ENCODE measurements at regions not wholly inside any gene's neighbourhood (a gene's known extent, or its start where the extent isn't known, plus 50 kb on each side); places are given as distances from the start of the nearest gene placed in this dataset.

DNA sequence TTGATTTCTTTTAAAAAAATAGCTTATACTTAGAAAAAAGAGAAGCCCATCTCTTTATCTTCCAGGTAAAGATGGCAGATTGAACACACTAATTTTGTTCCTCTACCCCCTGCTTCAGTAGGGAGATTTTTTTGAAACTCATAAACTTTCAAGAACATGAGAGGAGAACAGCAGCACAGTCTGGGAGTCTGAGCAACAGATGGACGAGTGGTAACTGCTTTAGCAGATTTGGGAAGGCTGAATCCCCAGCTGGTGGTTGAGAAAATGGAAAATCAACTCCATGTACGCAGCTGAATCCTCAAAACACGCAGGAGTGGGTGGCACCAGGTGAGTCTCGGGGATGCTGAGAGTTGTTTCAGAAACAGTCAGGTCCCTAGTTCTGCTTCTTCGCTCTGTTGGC is 114.6 kb upstream of the CTBP2 start:
- intact Hi-C loops (cut with micrococcal nuclease; ENCODE audit: unreplicated experiment), result no loop called here
- Histone ChIP-seq H3K4me1 (ENCODE audit: insufficient read depth, low read length, poor library complexity, severe bottlenecking) (no peaks in the 10 kb centered on the region), H3K36me3 (ENCODE audit: insufficient read depth, low read length, poor library complexity, severe bottlenecking) (no peaks in the 10 kb centered on the region), H3K4me3 (ENCODE audit: low read depth, low read length, poor library complexity, severe bottlenecking) (no peak overlapping the region), H3K27ac (ENCODE audit: low read depth, low read length, poor library complexity, severe bottlenecking) (no peak overlapping the region), H3K9me3 (ENCODE audit: low read depth, low read length, poor library complexity, severe bottlenecking) (no peaks in the 10 kb centered on the region), H3K27me3 (replicated peaks; ENCODE audit: insufficient read depth, low read depth, low read length, poor library complexity) (no peaks in the 10 kb centered on the region)
- ChIA-PET POLR2A (ENCODE audit: low non-redundant PET) (no interaction called here), CTCF (no interaction called here)
- BruUV-seq (replicated peaks), result no TSS peak
- no peak for DNase-seq (ENCODE audit: low spot score)
- TF ChIP-seq, protein P1, sequence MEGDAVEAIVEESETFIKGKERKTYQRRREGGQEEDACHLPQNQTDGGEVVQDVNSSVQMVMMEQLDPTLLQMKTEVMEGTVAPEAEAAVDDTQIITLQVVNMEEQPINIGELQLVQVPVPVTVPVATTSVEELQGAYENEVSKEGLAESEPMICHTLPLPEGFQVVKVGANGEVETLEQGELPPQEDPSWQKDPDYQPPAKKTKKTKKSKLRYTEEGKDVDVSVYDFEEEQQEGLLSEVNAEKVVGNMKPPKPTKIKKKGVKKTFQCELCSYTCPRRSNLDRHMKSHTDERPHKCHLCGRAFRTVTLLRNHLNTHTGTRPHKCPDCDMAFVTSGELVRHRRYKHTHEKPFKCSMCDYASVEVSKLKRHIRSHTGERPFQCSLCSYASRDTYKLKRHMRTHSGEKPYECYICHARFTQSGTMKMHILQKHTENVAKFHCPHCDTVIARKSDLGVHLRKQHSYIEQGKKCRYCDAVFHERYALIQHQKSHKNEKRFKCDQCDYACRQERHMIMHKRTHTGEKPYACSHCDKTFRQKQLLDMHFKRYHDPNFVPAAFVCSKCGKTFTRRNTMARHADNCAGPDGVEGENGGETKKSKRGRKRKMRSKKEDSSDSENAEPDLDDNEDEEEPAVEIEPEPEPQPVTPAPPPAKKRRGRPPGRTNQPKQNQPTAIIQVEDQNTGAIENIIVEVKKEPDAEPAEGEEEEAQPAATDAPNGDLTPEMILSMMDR (conservative IDR thresholded peaks at IDR 0.05; ENCODE audit: low read depth, low read length), result no peak
- TF ChIP-seq EZH2 (IDR thresholded peaks at IDR 0.05; ENCODE audit: borderline replicate concordance, low read depth, low read length, poor library complexity, severe bottlenecking), result no peak

- intact Hi-C loops (cut with micrococcal nuclease; ENCODE audit: unreplicated experiment), result no loop called here
- DNase-seq (ENCODE audit: low spot score), result no peak
- no TSS peak for BruUV-seq (replicated peaks)
- no peak overlapping the region for H3K4me3 ChIP-seq (ENCODE audit: low read depth, low read length, poor library complexity, severe bottlenecking)
- H3K36me3 ChIP-seq (ENCODE audit: insufficient read depth, low read length, poor library complexity, severe bottlenecking), result no peaks in the 10 kb centered on the region
- H3K27ac ChIP-seq (ENCODE audit: low read depth, low read length, poor library complexity, severe bottlenecking), result no peak overlapping the region
- H3K4me1 ChIP-seq (ENCODE audit: insufficient read depth, low read length, poor library complexity, severe bottlenecking), result no peaks in the 10 kb centered on the region
- no peaks in the 10 kb centered on the region for H3K9me3 ChIP-seq (ENCODE audit: low read depth, low read length, poor library complexity, severe bottlenecking)
- POLR2A ChIA-PET (ENCODE audit: low non-redundant PET), result no interaction called here
- H3K27me3 ChIP-seq (replicated peaks; ENCODE audit: insufficient read depth, low read depth, low read length, poor library complexity), result no peaks in the 10 kb centered on the region
- CTCF ChIA-PET, result no interaction called here
- no peak for TF ChIP-seq EZH2 (IDR thresholded peaks at IDR 0.05; ENCODE audit: borderline replicate concordance, low read depth, low read length, poor library complexity, severe bottlenecking)
- TF ChIP-seq, protein P1 (conservative IDR thresholded peaks at IDR 0.05; ENCODE audit: low read depth, low read length), result no peak
These were observed 112.7 kb upstream of the CTBP2 start for GRCh38 chr10:125273023-125273422.

DNA sequence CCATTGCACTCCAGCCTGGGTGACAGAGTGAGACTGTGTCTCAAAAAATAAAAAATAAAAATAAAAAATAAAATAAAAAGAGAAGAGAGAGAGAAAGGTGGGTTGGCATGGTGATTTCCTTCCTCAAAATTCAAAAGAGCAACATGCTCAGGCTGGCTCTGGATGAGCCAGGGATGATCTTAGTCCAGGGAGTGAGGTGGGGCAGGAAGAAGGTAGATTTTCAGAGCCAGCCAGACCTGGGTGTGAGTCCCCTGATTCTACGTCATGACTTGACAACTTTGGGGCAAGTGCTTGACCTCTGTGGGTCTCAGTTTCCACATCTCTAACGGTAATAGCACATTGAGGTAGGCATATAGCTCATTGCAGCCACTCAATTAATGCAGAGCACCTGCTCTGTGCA is 109.4 kb upstream of the CTBP2 start:
- no peak overlapping the region for H3K4me3 ChIP-seq (ENCODE audit: low read depth, low read length, poor library complexity, severe bottlenecking)
- no peak for DNase-seq (ENCODE audit: low spot score)
- H3K27me3 ChIP-seq (replicated peaks; ENCODE audit: insufficient read depth, low read depth, low read length, poor library complexity), result no peaks in the 10 kb centered on the region
- CTCF ChIA-PET, result no interaction called here
- no TSS peak for BruUV-seq (replicated peaks)
- H3K9me3 ChIP-seq (ENCODE audit: low read depth, low read length, poor library complexity, severe bottlenecking), result no peaks in the 10 kb centered on the region
- no peaks in the 10 kb centered on the region for H3K36me3 ChIP-seq (ENCODE audit: insufficient read depth, low read length, poor library complexity, severe bottlenecking)
- intact Hi-C loops (cut with micrococcal nuclease; ENCODE audit: unreplicated experiment), result no loop called here
- POLR2A ChIA-PET (ENCODE audit: low non-redundant PET), result no interaction called here
- H3K4me1 ChIP-seq (ENCODE audit: insufficient read depth, low read length, poor library complexity, severe bottlenecking), result no peaks in the 10 kb centered on the region
- no peak for TF ChIP-seq EZH2 (IDR thresholded peaks at IDR 0.05; ENCODE audit: borderline replicate concordance, low read depth, low read length, poor library complexity, severe bottlenecking)
- TF ChIP-seq, protein P1 (conservative IDR thresholded peaks at IDR 0.05; ENCODE audit: low read depth, low read length), result no peak
- H3K27ac ChIP-seq (ENCODE audit: low read depth, low read length, poor library complexity, severe bottlenecking), result no peak overlapping the region
